K562 (cell line): ENCODE measurements at regions not wholly inside any gene's neighbourhood (a gene's known extent, or its start where the extent isn't known, plus 50 kb on each side); places are given as distances from the start of the nearest gene placed in this dataset.

Experiments used
- ATAC-seq: fragments of 200-7000 bp; cut with Tn5 transposase; 3 replicates; pipeline ENCODE4 v1.9.1; 2020; ENCODE audit warnings: moderate library complexity
- BruUV-seq: library from RNA; stranded (reverse); fragments of 400-500 nt; replicated peaks from 2 replicates; lab custom pipeline; 2021; lab: Mats Ljungman, UMichigan
- CTCF ChIA-PET: fragments of 300-600 bp; formaldehyde crosslinking; extraction: SDS; loops from one replicate; lab custom pipeline; 2021; ENCODE audit warnings: low intra/inter-chr PET ratio; lab: Yijun Ruan, JAX
- POLR2A ChIA-PET: fragments of 300-600, 350-650 bp; sonication (Branson Sonifier 250); formaldehyde crosslinking; extraction: SDS; loops from one replicate; lab custom pipeline; 2021; ENCODE audit warnings: antibody characterized with exemption, inconsistent platforms; lab: Yijun Ruan, JAX
- DNase-seq, 4 experiments: peaks; one replicate each; pipeline versions ENCODE4 v3.0.0 to v3.0.0-alpha.2; 2011 to 2018; ENCODE audit warnings: low spot score in 3 of 4, mixed read lengths in 3 of 4; ENCODE audit errors: extremely low read depth in 1 of 4
- FAIRE-seq: peaks from 2 replicates; lab custom pipeline; 2011; peaks lifted over from hg19 to GRCh38; lab: Jason Lieb, UNC
- H2AFZ ChIP-seq: 2 replicates; pipeline ENCODE4 v1.6.0; 2011; ENCODE audit warnings: low read depth, low read length, control low read depth, inconsistent platforms
- H3K27ac ChIP-seq: fragments of 200-600 bp; 3 replicates; pipeline ENCODE4 v1.8.0; 2011; ENCODE audit warnings: low read depth, mild to moderate bottlenecking, control low read depth, inconsistent platforms, low read length, moderate library complexity, mixed read lengths; ENCODE audit errors: extremely low read depth
- H3K27me3 ChIP-seq, 2 experiments: fragments of 300-600 bp in 1 of 2; 2 replicates in 1 of 2; 3 replicates in 1 of 2; pipeline versions ENCODE4 v1.6.0 to v1.8.0; 2011; ENCODE audit warnings: inconsistent platforms in 2 of 2, low read length in 2 of 2, mild to moderate bottlenecking in 1 of 2, mixed read lengths in 1 of 2, moderate library complexity in 1 of 2; ENCODE audit not compliant: control insufficient read depth in 2 of 2, insufficient read depth in 2 of 2
- H3K36me3 ChIP-seq: fragments of 300-600 bp; 3 replicates; pipeline ENCODE4 v1.8.0; 2011; ENCODE audit warnings: mild to moderate bottlenecking, low read length, inconsistent platforms; ENCODE audit not compliant: control insufficient read depth, insufficient read depth
- H3K4me1 ChIP-seq, 2 experiments: fragments of 200-600 bp in 1 of 2; replicated peaks in 1 of 2; 2 replicates in 1 of 2; 3 replicates in 1 of 2; pipeline versions ENCODE4 v1.5.1 to v1.8.0; 2011; ENCODE audit warnings: inconsistent platforms in 2 of 2, low read length in 2 of 2, mild to moderate bottlenecking in 1 of 2, mixed read lengths in 1 of 2, moderate library complexity in 1 of 2; ENCODE audit not compliant: control insufficient read depth in 2 of 2, insufficient read depth in 2 of 2
- H3K4me2 ChIP-seq: 2 replicates; pipeline ENCODE4 v1.6.1; 2011; ENCODE audit warnings: low read length, control low read depth, inconsistent platforms, mixed read lengths; ENCODE audit not compliant: insufficient read depth
- H3K4me3 ChIP-seq: fragments of 200-600 bp; sonication (generic), shearing (Covaris generic); 2 replicates; pipeline ENCODE4 v1.5.1; 2016; ENCODE audit warnings: control low read depth, inconsistent platforms
- H3K79me2 ChIP-seq: fragments of 200-600 bp; 3 replicates; pipeline ENCODE4 v1.8.0; 2011; ENCODE audit warnings: low read length, inconsistent platforms; ENCODE audit not compliant: control insufficient read depth, insufficient read depth
- H3K9ac ChIP-seq, 2 experiments: 2 replicates each; pipeline versions ENCODE4 v1.6.0 to v1.6.1; 2011; ENCODE audit warnings: low read depth in 2 of 2, low read length in 2 of 2, control low read depth in 1 of 2, inconsistent platforms in 1 of 2, mild to moderate bottlenecking in 1 of 2, mixed read lengths in 1 of 2; ENCODE audit not compliant: insufficient read depth in 1 of 2
- H3K9me1 ChIP-seq: one replicate; pipeline ENCODE4 v1.6.0; 2011; ENCODE audit warnings: inconsistent platforms, mild to moderate bottlenecking, low read length, moderate library complexity; ENCODE audit not compliant: control insufficient read depth, insufficient read depth
- H3K9me3 ChIP-seq: replicated peaks from 2 replicates; pipeline ENCODE4 v1.5.1; 2011; ENCODE audit warnings: low read depth, low read length, inconsistent platforms; ENCODE audit not compliant: control insufficient read depth, insufficient read depth
- H4K20me1 ChIP-seq: replicated peaks from 2 replicates; pipeline ENCODE4 v1.6.1; 2011; ENCODE audit warnings: low read length, inconsistent platforms, mixed read lengths; ENCODE audit not compliant: control insufficient read depth, insufficient read depth
- ATF1 ChIP-seq, 2 experiments: fragments of 450-650 bp in 1 of 2; IDR thresholded peaks; 2 replicates each; pipeline ENCODE4 v1.6.1; 2016; ENCODE audit warnings: missing compliant biosample characterization in 1 of 2, missing genetic modification characterization in 1 of 2
- BCLAF1 ChIP-seq, 2 experiments: fragments of 450-650 bp in 1 of 2; IDR thresholded peaks; 2 replicates each; pipeline ENCODE4 v1.6.1; 2011 to 2017; ENCODE audit warnings: low read depth in 2 of 2, antibody characterized with exemption in 1 of 2, borderline replicate concordance in 1 of 2, low read length in 1 of 2, mild to moderate bottlenecking in 1 of 2, mixed read lengths in 1 of 2; ENCODE audit not compliant: control insufficient read depth in 1 of 2
- ETV1 ChIP-seq: fragments of 450-650 bp; conservative IDR thresholded peaks from 2 replicates; pipeline ENCODE4 v1.6.1; 2016; ENCODE audit warnings: missing genetic modification characterization, control low read depth, low read depth, missing compliant biosample characterization
- GATAD2B ChIP-seq: fragments of 450-650 bp; IDR thresholded peaks from 2 replicates; pipeline ENCODE4 v1.6.1; 2017; ENCODE audit warnings: mild to moderate bottlenecking, borderline replicate concordance
- HNRNPH1 ChIP-seq: fragments of 200-400 bp; formaldehyde crosslinking; optimal IDR thresholded peaks from 2 replicates; pipeline ENCODE3; 2017; ENCODE audit warnings: low read depth, mild to moderate bottlenecking, low read length, moderate library complexity
- NCOR1 ChIP-seq: fragments of 450-650 bp; IDR thresholded peaks from 2 replicates; pipeline ENCODE4 v1.6.1; 2016; ENCODE audit warnings: mild to moderate bottlenecking, moderate library complexity
- PHF8 ChIP-seq: fragments of 200-600 bp; sonication (generic); IDR thresholded peaks from 2 replicates; pipeline ENCODE4 v1.6.1; 2012; ENCODE audit warnings: mixed run types, mild to moderate bottlenecking, inconsistent platforms, low read length, moderate library complexity, borderline replicate concordance
- POLR2A ChIP-seq: fragments of 450-650 bp; conservative IDR thresholded peaks from 2 replicates; pipeline ENCODE4 v1.6.1; 2016
- PYGO2 ChIP-seq: fragments of 450-650 bp; IDR thresholded peaks from 2 replicates; pipeline ENCODE4 v1.6.1; 2016; ENCODE audit warnings: mild to moderate bottlenecking, missing genetic modification characterization, moderate library complexity, missing compliant biosample characterization
- RBM22 ChIP-seq: fragments of 200-400 bp; formaldehyde crosslinking; IDR thresholded peaks from 2 replicates; pipeline ENCODE4 v1.6.1; 2018; ENCODE audit warnings: low read length, low read depth; ENCODE audit not compliant: poor library complexity, severe bottlenecking
- SFPQ ChIP-seq: fragments of 200-400 bp; formaldehyde crosslinking; IDR thresholded peaks from 2 replicates; pipeline ENCODE4 v1.6.1; 2017; ENCODE audit warnings: mild to moderate bottlenecking, low read depth, low read length, moderate library complexity
- SMARCE1 ChIP-seq: fragments of 450-650 bp; IDR thresholded peaks from 2 replicates; pipeline ENCODE4 v1.7.1; 2016; ENCODE audit warnings: mild to moderate bottlenecking
- THRA ChIP-seq: fragments of 450-650 bp; IDR thresholded peaks from 2 replicates; pipeline ENCODE4 v1.6.1; 2017; ENCODE audit warnings: mild to moderate bottlenecking, moderate library complexity
- ZNF395 ChIP-seq: fragments of 200-800 bp; sonication (Bioruptor generic); IDR thresholded peaks from 2 replicates; pipeline ENCODE4 v1.6.1; 2017; ENCODE audit warnings: missing genetic modification characterization, missing compliant biosample characterization
- WGBS: fragments of 100-300 bp; shearing (Covaris generic); methylation state at CpG from one replicate; pipeline ENCODE4 v1.1.6; 2016; ENCODE audit warnings: low coverage, mixed read lengths; ENCODE audit not compliant: insufficient coverage; ENCODE audit errors: missing lambda C conversion rate; 5-methylcytosine and 5-hydroxymethylcytosine counted together
- in situ Hi-C: fragments of 300-500 bp; cut with MboI; formaldehyde crosslinking; loops from 4 replicates; pipeline ENCODE4 v1.15.0; 2018; ENCODE audit warnings: inconsistent platforms, mixed read lengths
- intact Hi-C: fragments of 100-400 bp; cut with micrococcal nuclease; formaldehyde crosslinking; loops from 2 replicates; pipeline ENCODE4 v1.14.2; 2022

- Histone ChIP-seq H3K27ac (no peak overlapping the region), H3K9ac (no peak overlapping the region), H3K4me2 (no peak overlapping the region), H3K9me1 (no peaks in the 10 kb centered on the region), H3K4me1 (no peaks in the 10 kb centered on the region), H4K20me1 (no peaks in the 10 kb centered on the region), H3K4me3 (no peak overlapping the region), H3K27me3 (no peaks in the 10 kb centered on the region), H3K9me3 (no peaks in the 10 kb centered on the region), H3K36me3 (no peaks in the 10 kb centered on the region), H3K79me2 (no peaks in the 10 kb centered on the region), H2AFZ (no peak overlapping the region)
- FAIRE-seq (no peak), DNase-seq (no peak), ATAC-seq (no peak)
- ChIA-PET POLR2A (no interaction called here), CTCF (no interaction called here)
- in situ Hi-C loops = no loop called here
- WGBS = under 1% methylated on average over 12 of the region's 12 CpGs
- no TSS peak for BruUV-seq
- intact Hi-C loops = no loop called here
- TF ChIP-seq PHF8 (no peak), SFPQ (no peak), ETV1 (tag) (no peak), NCOR1 (no peak), ATF1 (CRISPR knock-in tag; IDR thresholded peaks at IDR 0.05) (no peak), ATF1 (tag; IDR thresholded peaks at IDR 0.05) (no peak), SMARCE1 (no peak), THRA (no peak), BCLAF1 (IDR thresholded peaks at IDR 0.05; ENCODE audit: borderline replicate concordance in 1 of 2, control insufficient read depth in 1 of 2, low read depth in 2 of 2, low read length in 1 of 2) (no peak), ZNF395 (CRISPR knock-in tag) (no peak), GATAD2B (no peak), POLR2A (no peak), HNRNPH1 (no peak), PYGO2 (tag) (no peak), RBM22 (no peak)
These were observed 540.9 kb downstream of the TRIML1 start for GRCh38 chr4:188680004-188680666.
